NB4 (cell line): ENCODE measurements at regions not wholly inside any gene's neighbourhood (a gene's known extent, or its start where the extent isn't known, plus 50 kb on each side); places are given as distances from the start of the nearest gene placed in this dataset.

Experiments
- DNase-seq: peaks from one replicate; pipeline ENCODE4 v3.0.0; 2010; ENCODE audit warnings: low read depth
- H3K4me3 ChIP-seq: one replicate; pipeline ENCODE4 v1.5.1; 2011; ENCODE audit warnings: mild to moderate bottlenecking, low read depth, low read length, moderate library complexity
- CTCF ChIP-seq: IDR thresholded peaks from one replicate; pipeline ENCODE4 v1.5.1; 2012; ENCODE audit warnings: low read depth, low read length
- MAX ChIP-seq: IDR thresholded peaks from 2 replicates; pipeline ENCODE4 v1.6.1; 2011; ENCODE audit warnings: low read depth, low read length
- MYC ChIP-seq: IDR thresholded peaks from 2 replicates; pipeline ENCODE4 v1.6.1; 2011; ENCODE audit warnings: low read depth, low read length
- POLR2A ChIP-seq: IDR thresholded peaks from 2 replicates; pipeline ENCODE4 v1.6.1; 2011; ENCODE audit warnings: mild to moderate bottlenecking; ENCODE audit not compliant: insufficient read length; ENCODE audit errors: extremely low read depth

GRCh38 chr18:60199505-60199904 lies 173.1 kb downstream of the MC4R start:
- no peak for TF ChIP-seq MAX
- TF ChIP-seq POLR2A, result no peak
- TF ChIP-seq MYC, result no peak
- no peak for TF ChIP-seq CTCF
- no peak for DNase-seq
- H3K4me3 ChIP-seq, result no peak overlapping the region

GRCh38 chr18:60197671-60198462 lies 174.7 kb downstream of the MC4R start:
- TF ChIP-seq CTCF (no peak), MYC (no peak), MAX (no peak), POLR2A (no peak)
- DNase-seq, result no peak
- H3K4me3 ChIP-seq, result no peak overlapping the region

DNA sequence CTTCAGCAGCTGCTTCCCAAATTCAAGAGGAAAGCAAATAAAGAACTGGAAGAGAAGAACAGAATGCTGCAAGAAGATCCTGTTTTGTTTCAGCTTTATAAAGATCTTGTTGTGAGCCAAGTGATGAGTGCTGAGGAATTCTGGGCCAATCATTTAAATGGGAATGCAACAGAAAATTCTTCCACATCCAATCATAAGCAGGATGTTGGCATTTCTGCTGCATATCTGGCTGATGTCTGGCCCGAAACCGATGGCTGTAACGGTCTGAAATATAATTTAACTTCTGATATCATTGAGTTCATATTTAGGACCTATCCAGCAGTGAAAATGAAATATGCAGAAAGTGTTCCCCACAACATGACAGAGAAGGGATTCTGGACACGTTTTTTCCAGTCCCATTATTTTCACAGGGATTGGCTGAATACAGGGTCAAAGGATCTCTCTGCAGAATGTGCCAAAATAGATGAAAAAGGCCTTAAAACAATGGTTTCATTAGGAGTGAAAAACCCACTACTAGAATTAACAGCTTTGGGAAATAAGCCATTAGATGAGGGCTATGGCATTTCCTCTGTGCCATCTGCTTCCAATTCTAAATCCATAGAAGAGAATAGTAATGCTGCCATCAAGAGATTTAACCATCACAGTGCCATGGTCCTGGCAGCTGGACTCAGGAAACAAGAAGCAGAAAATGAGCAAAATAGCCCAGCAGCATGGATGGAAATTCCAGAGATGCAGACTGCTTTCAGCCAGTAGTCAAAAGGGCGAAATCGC lies 175.6 kb downstream of the MC4R start:
- TF ChIP-seq POLR2A (no peak), CTCF (no peak), MYC (no peak), MAX (no peak)
- no peak for DNase-seq
- H3K4me3 ChIP-seq, result no peak overlapping the region

DNA sequence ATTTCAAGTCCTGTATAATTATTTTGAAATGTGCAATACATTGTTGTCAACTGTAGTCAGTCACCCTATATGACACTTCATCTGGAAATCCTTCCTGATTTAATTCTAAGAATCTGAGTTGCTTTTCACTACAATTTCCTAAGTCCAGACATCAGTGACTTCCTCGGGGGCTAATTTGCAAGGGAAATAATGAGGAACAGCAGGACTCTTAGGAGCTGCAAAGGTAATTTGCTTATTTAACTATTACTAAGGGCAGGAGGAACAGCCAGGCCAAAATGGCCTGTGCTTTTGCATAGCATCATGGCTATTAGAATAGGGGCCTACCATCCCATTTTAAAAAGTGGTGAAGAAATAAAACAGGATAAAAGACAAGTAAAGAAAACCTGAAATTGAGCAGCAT lies 178.8 kb downstream of the MC4R start:
- TF ChIP-seq CTCF (no peak), MAX (no peak), MYC (no peak), POLR2A (no peak)
- H3K4me3 ChIP-seq, result no peak overlapping the region
- DNase-seq, result no peak

DNA sequence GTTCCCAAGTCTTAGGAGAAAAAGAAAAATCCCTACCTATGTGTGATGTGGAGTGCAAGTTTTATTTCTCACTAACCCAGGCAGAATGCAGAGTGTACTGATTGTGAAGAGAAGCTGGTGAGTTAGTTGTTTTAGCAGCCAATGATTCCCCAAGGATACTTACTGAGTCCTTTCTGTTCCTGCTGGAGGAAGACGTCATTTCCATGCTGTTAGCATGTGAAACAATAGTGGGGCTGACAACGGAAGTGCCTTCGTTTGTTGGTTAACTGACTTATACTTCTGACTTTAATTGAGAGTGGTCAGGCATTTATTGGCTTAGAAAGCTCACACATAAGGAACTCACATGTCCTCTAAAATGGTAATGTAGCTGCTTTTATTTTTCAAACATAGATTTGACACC lies 180.6 kb downstream of the MC4R start:
- no peak overlapping the region for H3K4me3 ChIP-seq
- TF ChIP-seq MAX, result no peak
- TF ChIP-seq MYC, result no peak
- no peak for TF ChIP-seq POLR2A
- TF ChIP-seq CTCF, result no peak
- no peak for DNase-seq
